Activated naive CD4-positive, alpha-beta T cell treated with anti-CD3 and anti-CD28 coated beads for 36 hours (primary cell): ENCODE measurements at regions not wholly inside any gene's neighbourhood (a gene's known extent, or its start where the extent isn't known, plus 50 kb on each side); places are given as distances from the start of the nearest gene placed in this dataset.

Experiments
- CTCF ChIA-PET: fragments of 350-600 bp; sonication (Branson Sonifier 250); formaldehyde crosslinking; loops from one replicate; lab custom pipeline; 2021; ENCODE audit warnings: antibody characterized with exemption; lab: Charles Lee
- DNase-seq: peaks from one replicate; pipeline ENCODE4 v3.0.0-alpha.2; 2020
- H3K27ac Mint-ChIP-seq: one replicate; pipeline ENCODE4 v1.8.0; 2021; ENCODE audit warnings: mild to moderate bottlenecking, mixed read lengths
- H3K27me3 Mint-ChIP-seq: one replicate; pipeline ENCODE4 v1.8.0; 2021; ENCODE audit warnings: low read depth, mixed read lengths
- H3K36me3 Mint-ChIP-seq: one replicate; pipeline ENCODE4 v1.8.0; 2021; ENCODE audit warnings: low read depth, mixed read lengths
- H3K4me1 Mint-ChIP-seq: one replicate; pipeline ENCODE4 v1.8.0; 2021; ENCODE audit warnings: low read depth, mixed read lengths
- H3K4me3 Mint-ChIP-seq: one replicate; pipeline ENCODE4 v1.8.0; 2021; ENCODE audit warnings: mild to moderate bottlenecking, moderate library complexity, mixed read lengths
- H3K9me3 Mint-ChIP-seq: one replicate; pipeline ENCODE4 v1.8.0; 2021; ENCODE audit warnings: mixed read lengths
- intact Hi-C: fragments of 100-400 bp; cut with micrococcal nuclease; formaldehyde crosslinking; loops from one replicate; pipeline ENCODE4 v1.15.1; 2023

DNA sequence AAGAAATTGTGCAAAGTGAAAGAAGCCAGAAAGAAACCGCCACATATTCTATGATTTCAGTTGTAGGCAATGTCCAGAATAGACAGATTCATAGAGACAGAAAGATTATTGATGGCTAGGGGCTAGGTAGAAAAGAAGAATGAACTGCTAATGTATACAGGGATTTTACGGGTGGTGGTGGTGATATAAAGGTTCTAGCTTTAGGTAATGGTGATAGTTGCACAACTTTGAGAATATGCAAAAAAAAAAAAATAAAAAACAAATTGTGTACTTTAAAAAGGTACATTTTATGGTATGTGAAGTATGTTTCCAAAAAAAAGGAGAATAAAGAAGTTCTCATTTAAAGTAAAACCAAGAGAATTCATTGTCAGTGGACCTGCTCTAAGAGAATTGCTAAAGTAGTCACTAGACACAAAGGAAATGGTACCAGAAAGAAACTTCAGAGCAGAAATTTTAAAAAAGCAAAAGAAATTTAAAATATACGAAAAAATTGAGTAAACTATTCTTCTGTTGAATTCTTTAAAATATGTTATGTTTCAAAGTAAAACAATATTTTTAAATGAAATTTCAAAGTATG lies 680.1 kb downstream of the UQCRFS1 start:
- Mint-ChIP-seq H3K36me3 (no peaks in the 10 kb centered on the region), H3K4me3 (no peak overlapping the region), H3K9me3 (peaks cover 13% of the 10 kb centered on the region), H3K27ac (no peak overlapping the region), H3K4me1 (no peaks in the 10 kb centered on the region), H3K27me3 (no peaks in the 10 kb centered on the region)
- DNase-seq: no peak
- intact Hi-C loops: no loop called here
- CTCF ChIA-PET: no interaction called here

DNA sequence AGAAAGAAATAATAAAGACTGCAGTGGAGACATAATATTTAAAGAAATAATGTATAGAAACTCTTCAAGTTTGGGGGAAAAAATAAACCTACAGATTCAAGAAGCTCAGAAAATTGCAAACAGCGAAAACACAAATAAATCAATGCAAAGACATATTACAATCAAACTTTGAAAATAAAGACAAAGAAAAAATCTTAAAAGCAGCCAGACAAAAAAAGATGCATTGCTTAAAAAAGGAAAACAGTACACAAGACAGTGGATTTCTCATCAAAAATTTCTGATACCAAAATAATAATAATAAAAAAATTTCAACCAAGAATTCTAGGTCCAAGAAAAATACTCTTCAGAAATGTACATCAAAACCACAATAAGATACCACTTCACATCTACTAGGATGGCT lies 681.0 kb downstream of the UQCRFS1 start:
- H3K4me1 Mint-ChIP-seq: no peaks in the 10 kb centered on the region
- peaks cover 8% of the 10 kb centered on the region for H3K9me3 Mint-ChIP-seq
- CTCF ChIA-PET: no interaction called here
- no peak overlapping the region for H3K27ac Mint-ChIP-seq
- DNase-seq: no peak
- no peaks in the 10 kb centered on the region for H3K36me3 Mint-ChIP-seq
- no peak overlapping the region for H3K4me3 Mint-ChIP-seq
- intact Hi-C loops: no loop called here
- no peaks in the 10 kb centered on the region for H3K27me3 Mint-ChIP-seq

- Mint-ChIP-seq H3K27ac (no peak overlapping the region), H3K4me3 (no peak overlapping the region), H3K36me3 (no peaks in the 10 kb centered on the region), H3K9me3 (peaks cover 5% of the 10 kb centered on the region), H3K27me3 (no peaks in the 10 kb centered on the region), H3K4me1 (no peaks in the 10 kb centered on the region)
- CTCF ChIA-PET: no interaction called here
- DNase-seq: no peak
- intact Hi-C loops: no loop called here
Measured at GRCh38 chr19:28530406-28531035, 682.4 kb downstream of the UQCRFS1 start.

GRCh38 chr19:28526038-28526437 lies 686.9 kb downstream of the UQCRFS1 start:
- DNase-seq: no peak
- Mint-ChIP-seq H3K4me3 (no peak overlapping the region), H3K27me3 (no peaks in the 10 kb centered on the region), H3K9me3 (peaks cover 6% of the 10 kb centered on the region), H3K4me1 (no peaks in the 10 kb centered on the region), H3K27ac (no peak overlapping the region), H3K36me3 (no peaks in the 10 kb centered on the region)
- CTCF ChIA-PET: no interaction called here
- intact Hi-C loops: no loop called here

DNA sequence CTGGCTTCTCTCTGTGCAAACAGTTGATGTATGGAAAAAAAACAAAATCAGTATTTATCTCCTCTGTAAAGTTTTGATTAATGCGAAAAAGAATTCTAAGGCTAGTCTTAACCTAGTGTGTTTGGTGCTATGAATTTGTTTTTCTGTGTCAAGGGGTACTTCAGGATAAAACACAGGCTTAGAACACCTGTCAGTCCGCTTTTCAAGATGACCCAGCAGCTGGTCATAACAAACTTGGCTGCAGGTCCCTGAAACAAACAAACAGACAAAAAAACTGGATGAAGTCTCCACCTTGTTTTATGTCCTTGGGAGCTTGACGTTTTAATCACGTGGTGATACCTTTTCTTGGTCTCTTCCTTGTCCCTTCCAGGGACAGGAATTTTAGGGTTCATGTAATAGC lies 689.3 kb downstream of the UQCRFS1 start:
- Mint-ChIP-seq H3K4me1 (no peaks in the 10 kb centered on the region), H3K27me3 (no peaks in the 10 kb centered on the region), H3K27ac (no peak overlapping the region), H3K36me3 (no peaks in the 10 kb centered on the region), H3K4me3 (no peak overlapping the region), H3K9me3 (peaks cover 4% of the 10 kb centered on the region)
- no peak for DNase-seq
- intact Hi-C loops: no loop called here
- CTCF ChIA-PET: no interaction called here

GRCh38 chr19:28522545-28522922 lies 690.4 kb downstream of the UQCRFS1 start:
- intact Hi-C loops: no loop called here
- no peak overlapping the region for H3K4me3 Mint-ChIP-seq
- H3K4me1 Mint-ChIP-seq: no peaks in the 10 kb centered on the region
- no peak for DNase-seq
- H3K36me3 Mint-ChIP-seq: no peaks in the 10 kb centered on the region
- peaks cover 4% of the 10 kb centered on the region for H3K9me3 Mint-ChIP-seq
- CTCF ChIA-PET: no interaction called here
- no peaks in the 10 kb centered on the region for H3K27me3 Mint-ChIP-seq
- no peak overlapping the region for H3K27ac Mint-ChIP-seq

GRCh38 chr19:28521614-28522544 lies 691.1 kb downstream of the UQCRFS1 start:
- no peak for DNase-seq
- CTCF ChIA-PET: interaction anchor here (0.7 kb wide), 1 partner anchor 1801 kb away, joined by 4 read pairs; no protein-coding TSS in a partner anchor
- Mint-ChIP-seq H3K36me3 (no peaks in the 10 kb centered on the region), H3K4me1 (no peaks in the 10 kb centered on the region), H3K27ac (no peak overlapping the region), H3K9me3 (peaks cover 4% of the 10 kb centered on the region), H3K4me3 (no peak overlapping the region), H3K27me3 (no peaks in the 10 kb centered on the region)
- intact Hi-C loops: no loop called here

DNA sequence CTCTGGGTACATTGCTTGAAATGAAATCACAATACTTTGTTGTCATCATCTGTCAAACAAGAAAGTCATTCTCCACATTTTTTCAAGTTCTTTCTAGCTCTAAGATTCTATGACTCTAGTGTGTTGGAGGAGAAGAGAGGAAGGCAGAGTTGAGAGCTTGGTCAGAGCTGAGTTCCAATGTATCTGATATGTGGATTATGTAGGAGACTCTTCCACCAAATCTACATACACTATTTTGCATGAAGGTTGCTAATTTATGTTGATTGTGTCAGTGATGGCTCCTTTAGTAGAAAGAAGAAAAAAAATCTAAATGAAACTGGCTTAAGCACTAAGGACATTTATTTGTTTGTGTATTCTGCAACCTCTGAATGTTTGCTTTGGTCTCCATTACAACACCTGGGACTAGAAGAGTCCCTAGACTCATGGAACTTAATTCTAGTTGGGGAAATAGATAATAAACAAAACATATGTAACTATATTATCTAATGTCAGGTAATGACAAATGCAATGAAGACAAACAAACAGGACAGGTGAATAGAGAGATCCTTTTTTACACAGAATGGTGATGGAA lies 691.9 kb downstream of the UQCRFS1 start:
- H3K4me3 Mint-ChIP-seq: no peak overlapping the region
- CTCF ChIA-PET: interaction anchor here (0.7 kb wide), 1 partner anchor 1802 kb away, joined by 4 read pairs; no protein-coding TSS in a partner anchor
- no peaks in the 10 kb centered on the region for H3K4me1 Mint-ChIP-seq
- no peak overlapping the region for H3K27ac Mint-ChIP-seq
- H3K27me3 Mint-ChIP-seq: no peaks in the 10 kb centered on the region
- DNase-seq: no peak
- no peaks in the 10 kb centered on the region for H3K36me3 Mint-ChIP-seq
- peaks cover 4% of the 10 kb centered on the region for H3K9me3 Mint-ChIP-seq
- intact Hi-C loops: no loop called here

DNA sequence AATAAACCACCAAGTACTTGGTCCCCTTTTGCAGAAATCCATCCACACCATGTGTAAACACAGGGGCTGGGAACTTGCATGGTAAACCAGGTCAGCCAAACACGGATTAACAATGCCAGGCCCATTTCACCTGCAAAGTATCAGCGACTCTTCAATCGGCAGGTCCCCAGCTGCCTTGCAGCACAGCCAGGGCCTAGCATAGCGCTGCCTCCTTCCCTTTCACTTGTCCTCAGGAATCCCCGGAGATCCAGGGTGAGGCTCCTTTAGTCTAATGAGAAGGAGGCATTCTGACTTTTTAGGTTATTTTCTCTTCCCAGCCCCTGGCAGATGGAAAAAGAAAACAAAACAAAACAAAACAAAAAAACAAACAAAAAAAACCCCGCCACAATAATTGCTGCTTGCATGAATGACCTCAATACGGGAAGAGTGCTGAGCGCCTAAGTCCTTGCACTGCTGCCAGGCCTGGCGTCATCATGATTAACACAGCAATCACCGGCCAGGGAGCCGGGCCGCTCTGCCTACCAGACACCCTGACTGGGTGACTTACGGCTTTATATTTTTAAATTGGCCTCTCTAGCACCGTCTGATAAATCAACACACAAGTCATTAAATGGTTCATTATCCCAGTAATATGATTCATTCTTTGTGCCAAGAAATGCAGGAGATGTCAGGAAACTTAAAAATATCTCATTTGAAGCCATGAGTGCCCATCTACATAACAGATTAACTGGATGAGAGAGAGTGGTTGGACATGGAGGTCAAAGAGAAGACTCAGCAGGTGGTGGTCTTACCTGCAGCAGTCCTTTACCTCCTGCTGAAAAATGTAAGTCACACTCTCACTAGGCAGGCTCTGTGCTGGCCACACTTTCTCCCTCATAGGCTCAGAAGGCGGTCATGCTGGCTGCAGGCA lies 692.7 kb downstream of the UQCRFS1 start:
- Mint-ChIP-seq H3K27ac (no peak overlapping the region), H3K27me3 (no peaks in the 10 kb centered on the region), H3K36me3 (no peaks in the 10 kb centered on the region), H3K4me3 (no peak overlapping the region), H3K9me3 (peaks cover 4% of the 10 kb centered on the region), H3K4me1 (no peaks in the 10 kb centered on the region)
- intact Hi-C loops: no loop called here
- CTCF ChIA-PET: no interaction called here
- DNase-seq: no peak

GRCh38 chr19:28519218-28519779 lies 693.7 kb downstream of the UQCRFS1 start:
- no peaks in the 10 kb centered on the region for H3K36me3 Mint-ChIP-seq
- no peaks in the 10 kb centered on the region for H3K27me3 Mint-ChIP-seq
- no peak overlapping the region for H3K4me3 Mint-ChIP-seq
- H3K27ac Mint-ChIP-seq: no peak overlapping the region
- peaks cover 4% of the 10 kb centered on the region for H3K9me3 Mint-ChIP-seq
- DNase-seq: no peak
- intact Hi-C loops: no loop called here
- H3K4me1 Mint-ChIP-seq: no peaks in the 10 kb centered on the region
- CTCF ChIA-PET: interaction anchor here (0.6 kb wide), 1 partner anchor 191 kb away, joined by 3 read pairs; no protein-coding TSS in a partner anchor

- intact Hi-C loops: no loop called here
- Mint-ChIP-seq H3K4me3 (no peak overlapping the region), H3K27ac (no peak overlapping the region), H3K4me1 (no peaks in the 10 kb centered on the region), H3K36me3 (no peaks in the 10 kb centered on the region), H3K9me3 (peaks cover 3% of the 10 kb centered on the region), H3K27me3 (no peaks in the 10 kb centered on the region)
- no peak for DNase-seq
- CTCF ChIA-PET: interaction anchor here (0.9 kb wide), 1 partner anchor 69 kb away, joined by 3 read pairs; no protein-coding TSS in a partner anchor
Measured at GRCh38 chr19:28516415-28516872, 696.5 kb downstream of the UQCRFS1 start.
